IPS-18c (cell line): ENCODE measurements at regions not wholly inside any gene's neighbourhood (a gene's known extent, or its start where the extent isn't known, plus 50 kb on each side); places are given as distances from the start of the nearest gene placed in this dataset.
"Not testable (repeated sequence)": the region's sequence is repeated elsewhere in the genome, so short reads cannot be mapped to it uniquely, and the experiment has no call there.

Source experiments
- H3K4me3 ChIP-seq: 2 replicates; pipeline ENCODE4 v1.7.0; 2013; ENCODE audit warnings: low read depth, mild to moderate bottlenecking, low read length, moderate library complexity; ENCODE audit not compliant: insufficient read depth
- H3K9me3 ChIP-seq: one replicate; pipeline ENCODE4 v1.6.1; 2013; ENCODE audit warnings: mild to moderate bottlenecking, low read length, moderate library complexity; ENCODE audit not compliant: control insufficient read depth, insufficient read depth

GRCh38 chr4:110371016-110371770, 104.8 kb upstream of the ENPEP start:
- Histone ChIP-seq H3K9me3 (no peaks in the 10 kb centered on the region), H3K4me3 (no peak overlapping the region)

GRCh38 chr4:110368409-110368808, 107.5 kb upstream of the ENPEP start:
- no peaks in the 10 kb centered on the region for H3K9me3 ChIP-seq
- no peak overlapping the region for H3K4me3 ChIP-seq

- no peaks in the 10 kb centered on the region for H3K9me3 ChIP-seq
- no peak overlapping the region for H3K4me3 ChIP-seq
Measured at GRCh38 chr4:110367156-110367555, 108.8 kb upstream of the ENPEP start.

- Histone ChIP-seq H3K9me3 (no peaks in the 10 kb centered on the region), H3K4me3 (no peak overlapping the region)
Measured at GRCh38 chr4:110365761-110366160, 110.2 kb upstream of the ENPEP start.

GRCh38 chr4:110364911-110365520, 110.9 kb upstream of the ENPEP start:
- Histone ChIP-seq H3K4me3 (no peak overlapping the region), H3K9me3 (no peaks in the 10 kb centered on the region)

GRCh38 chr4:110361921-110362320, 114.0 kb upstream of the ENPEP start:
- no peaks in the 10 kb centered on the region for H3K9me3 ChIP-seq
- no peak overlapping the region for H3K4me3 ChIP-seq

- H3K9me3 ChIP-seq = no peaks in the 10 kb centered on the region
Measured at GRCh38 chr4:110359076-110359475, 116.9 kb upstream of the ENPEP start.

GRCh38 chr4:110357521-110357920, 118.4 kb upstream of the ENPEP start:
- H3K9me3 ChIP-seq = no peaks in the 10 kb centered on the region
- no peak overlapping the region for H3K4me3 ChIP-seq

More at GRCh38 chr4:110359076-110359475, 116.9 kb upstream of the ENPEP start:
- no peak overlapping the region for H3K4me3 ChIP-seq

GRCh38 chr4:110354460-110354859, 121.5 kb upstream of the ENPEP start:
- H3K4me3 ChIP-seq = no peak overlapping the region
- no peaks in the 10 kb centered on the region for H3K9me3 ChIP-seq

GRCh38 chr4:110352670-110353442, 123.1 kb upstream of the ENPEP start:
- Histone ChIP-seq H3K9me3 (no peaks in the 10 kb centered on the region), H3K4me3 (no peak overlapping the region)

- Histone ChIP-seq H3K4me3 (no peak overlapping the region), H3K9me3 (no peaks in the 10 kb centered on the region)
Measured at GRCh38 chr4:110348711-110349383, 127.1 kb upstream of the ENPEP start.

GRCh38 chr4:110347805-110348204, 128.2 kb upstream of the ENPEP start:
- H3K9me3 ChIP-seq = no peaks in the 10 kb centered on the region
- no peak overlapping the region for H3K4me3 ChIP-seq

- H3K4me3 ChIP-seq = no peak overlapping the region
- H3K9me3 ChIP-seq = no peaks in the 10 kb centered on the region
Measured at GRCh38 chr4:110344165-110344564, 131.8 kb upstream of the ENPEP start.

GRCh38 chr4:110343534-110343933, 132.4 kb upstream of the ENPEP start:
- no peaks in the 10 kb centered on the region for H3K9me3 ChIP-seq
- no peak overlapping the region for H3K4me3 ChIP-seq

- H3K9me3 ChIP-seq, H3K4me3 ChIP-seq: not testable (repeated sequence)
Measured at GRCh38 chr4:110341118-110341517, 134.8 kb upstream of the ENPEP start.

- Histone ChIP-seq H3K4me3 (no peak overlapping the region), H3K9me3 (no peaks in the 10 kb centered on the region)
Measured at GRCh38 chr4:110335399-110335798, 137.0 kb upstream of the ELOVL6 start.

GRCh38 chr4:110332483-110332882, 134.1 kb upstream of the ELOVL6 start:
- no peak overlapping the region for H3K4me3 ChIP-seq
- H3K9me3 ChIP-seq = peaks cover 2% of the 10 kb centered on the region
